DOHH2 (cell line): ENCODE measurements at regions not wholly inside any gene's neighbourhood (a gene's known extent, or its start where the extent isn't known, plus 50 kb on each side); places are given as distances from the start of the nearest gene placed in this dataset.

Experiments used
- H3F3A ChIP-seq: fragments of 200-600 bp; sonication (generic), shearing (Covaris generic); 2 replicates; pipeline ENCODE4 v1.6.0; 2016; ENCODE audit warnings: antibody characterized with exemption, mild to moderate bottlenecking; ENCODE audit not compliant: control insufficient read depth, insufficient read depth
- H3K27ac ChIP-seq: fragments of 200-600 bp; sonication (generic); 2 replicates; pipeline ENCODE4 v1.5.1; 2014; ENCODE audit warnings: low read depth, mild to moderate bottlenecking, low read length, moderate library complexity
- H3K27me3 ChIP-seq: fragments of 200-600 bp; sonication (generic); 2 replicates; pipeline ENCODE4 v1.6.1; 2014; ENCODE audit warnings: mild to moderate bottlenecking, low read length, mixed read lengths; ENCODE audit not compliant: control insufficient read depth
- H3K36me3 ChIP-seq: fragments of 200-600 bp; sonication (generic); 2 replicates; pipeline ENCODE4 v1.6.1; 2014; ENCODE audit warnings: mild to moderate bottlenecking, low read length, moderate library complexity, mixed read lengths; ENCODE audit not compliant: control insufficient read depth
- H3K4me1 ChIP-seq: fragments of 200-600 bp; sonication (generic); 2 replicates; pipeline ENCODE4 v1.6.1; 2014; ENCODE audit warnings: mild to moderate bottlenecking, low read length, mixed read lengths; ENCODE audit not compliant: control insufficient read depth
- H3K4me2 ChIP-seq: fragments of 200-600 bp; sonication (generic); 2 replicates; pipeline ENCODE4 v1.6.0; 2014; ENCODE audit warnings: mild to moderate bottlenecking, low read length, moderate library complexity
- H3K4me3 ChIP-seq: fragments of 200-600 bp; sonication (generic); 2 replicates; pipeline ENCODE4 v1.5.1; 2014; ENCODE audit warnings: mild to moderate bottlenecking, low read length, mixed read lengths
- H3K79me2 ChIP-seq: fragments of 200-600 bp; sonication (generic); 2 replicates; pipeline ENCODE4 v1.6.1; 2014; ENCODE audit warnings: mild to moderate bottlenecking, low read length, mixed read lengths; ENCODE audit not compliant: control insufficient read depth
- H3K9me2 ChIP-seq: fragments of 200-600 bp; sonication (generic); replicated peaks from 2 replicates; pipeline ENCODE4 v1.6.1; 2014; ENCODE audit warnings: mild to moderate bottlenecking, low read length, mixed read lengths; ENCODE audit not compliant: control insufficient read depth
- H3K9me3 ChIP-seq: fragments of 200-600 bp; sonication (generic); 2 replicates; pipeline ENCODE4 v1.6.1; 2014; ENCODE audit warnings: antibody characterized with exemption, low read length, mixed read lengths; ENCODE audit not compliant: control insufficient read depth, insufficient read depth
- H4K20me1 ChIP-seq: fragments of 200-600 bp; sonication (generic); 2 replicates; pipeline ENCODE4 v1.6.0; 2014; ENCODE audit warnings: low read depth, mild to moderate bottlenecking, antibody characterized with exemption, low read length, moderate library complexity; ENCODE audit not compliant: control insufficient read depth, insufficient read depth
- CTCF ChIP-seq: fragments of 200-600 bp; sonication (generic); IDR thresholded peaks from one replicate; pipeline ENCODE4 v1.5.1; 2014; ENCODE audit warnings: antibody characterized with exemption, mild to moderate bottlenecking, low read depth, low read length; ENCODE audit not compliant: poor library complexity, severe bottlenecking
- EZH2phosphoT487 ChIP-seq: fragments of 200-600 bp; sonication (generic); IDR thresholded peaks from 2 replicates; pipeline ENCODE4 v1.6.1; 2017; ENCODE audit warnings: borderline replicate concordance, mild to moderate bottlenecking, antibody characterized with exemption, low read length, moderate library complexity, mixed read lengths

- Histone ChIP-seq H3K27ac (no peak overlapping the region), H3K4me3 (no peak overlapping the region), H3K4me1 (no peaks in the 10 kb centered on the region), H3K9me3 (no peaks in the 10 kb centered on the region), H3K4me2 (no peak overlapping the region), H3F3A (no peaks in the 10 kb centered on the region), H4K20me1 (no peaks in the 10 kb centered on the region), H3K27me3 (no peaks in the 10 kb centered on the region), H3K36me3 (no peaks in the 10 kb centered on the region), H3K9me2 (no peaks in the 10 kb centered on the region), H3K79me2 (no peaks in the 10 kb centered on the region)
- TF ChIP-seq EZH2phosphoT487 (no peak), CTCF (peak; percentile 98)
Measured at GRCh38 chr22:23385678-23386631, 194.1 kb downstream of the IGLL1 start.

- Histone ChIP-seq H3K4me2 (no peak overlapping the region), H3K9me3 (no peaks in the 10 kb centered on the region), H3K4me1 (no peaks in the 10 kb centered on the region), H3K36me3 (no peaks in the 10 kb centered on the region), H3K9me2 (no peaks in the 10 kb centered on the region), H3F3A (no peaks in the 10 kb centered on the region), H4K20me1 (no peaks in the 10 kb centered on the region), H3K79me2 (no peaks in the 10 kb centered on the region), H3K27ac (no peak overlapping the region), H3K27me3 (no peaks in the 10 kb centered on the region), H3K4me3 (no peak overlapping the region)
- TF ChIP-seq EZH2phosphoT487: no peak
- no peak for TF ChIP-seq CTCF
Measured at GRCh38 chr22:23384923-23385677, 195.0 kb downstream of the IGLL1 start.

- no peak overlapping the region for H3K27ac ChIP-seq
- H3K4me1 ChIP-seq: no peaks in the 10 kb centered on the region
- no peak overlapping the region for H3K4me3 ChIP-seq
- no peaks in the 10 kb centered on the region for H3F3A ChIP-seq
- H3K79me2 ChIP-seq: no peaks in the 10 kb centered on the region
- TF ChIP-seq CTCF: no peak
- TF ChIP-seq EZH2phosphoT487: no peak
- no peaks in the 10 kb centered on the region for H3K9me3 ChIP-seq
- no peaks in the 10 kb centered on the region for H3K9me2 ChIP-seq
- H3K36me3 ChIP-seq: no peaks in the 10 kb centered on the region
- H4K20me1 ChIP-seq: no peaks in the 10 kb centered on the region
- no peak overlapping the region for H3K4me2 ChIP-seq
- no peaks in the 10 kb centered on the region for H3K27me3 ChIP-seq
Measured at GRCh38 chr22:23384431-23384830, 195.7 kb downstream of the IGLL1 start.
